ENCODE measurements at regions not wholly inside any gene's neighbourhood (a gene's known extent, or its start where the extent isn't known, plus 50 kb on each side); places are given as distances from the start of the nearest gene placed in this dataset.

DNA sequence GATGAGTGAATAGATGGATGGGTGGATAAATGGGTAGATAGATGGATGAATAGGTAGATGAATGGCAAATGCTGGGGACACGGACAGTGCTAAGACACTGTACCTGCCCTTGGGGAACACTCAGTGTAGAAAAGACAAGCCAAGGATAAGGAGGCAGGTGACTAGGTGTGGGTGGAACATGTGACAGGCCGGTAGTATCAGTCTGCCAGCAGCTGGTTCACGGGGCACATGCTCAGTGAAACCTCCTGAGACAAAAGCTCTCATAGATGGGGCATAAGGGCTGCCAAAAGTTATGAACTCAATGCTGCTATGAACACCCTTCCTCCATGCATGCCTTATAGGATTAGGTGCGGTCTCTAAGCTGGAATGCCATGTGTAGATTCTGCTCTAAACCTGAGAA, 71.0 kb downstream of the C5orf15 start:
- CTCF ChIA-PET, result no interaction called here
- TF ChIP-seq, protein P1, sequence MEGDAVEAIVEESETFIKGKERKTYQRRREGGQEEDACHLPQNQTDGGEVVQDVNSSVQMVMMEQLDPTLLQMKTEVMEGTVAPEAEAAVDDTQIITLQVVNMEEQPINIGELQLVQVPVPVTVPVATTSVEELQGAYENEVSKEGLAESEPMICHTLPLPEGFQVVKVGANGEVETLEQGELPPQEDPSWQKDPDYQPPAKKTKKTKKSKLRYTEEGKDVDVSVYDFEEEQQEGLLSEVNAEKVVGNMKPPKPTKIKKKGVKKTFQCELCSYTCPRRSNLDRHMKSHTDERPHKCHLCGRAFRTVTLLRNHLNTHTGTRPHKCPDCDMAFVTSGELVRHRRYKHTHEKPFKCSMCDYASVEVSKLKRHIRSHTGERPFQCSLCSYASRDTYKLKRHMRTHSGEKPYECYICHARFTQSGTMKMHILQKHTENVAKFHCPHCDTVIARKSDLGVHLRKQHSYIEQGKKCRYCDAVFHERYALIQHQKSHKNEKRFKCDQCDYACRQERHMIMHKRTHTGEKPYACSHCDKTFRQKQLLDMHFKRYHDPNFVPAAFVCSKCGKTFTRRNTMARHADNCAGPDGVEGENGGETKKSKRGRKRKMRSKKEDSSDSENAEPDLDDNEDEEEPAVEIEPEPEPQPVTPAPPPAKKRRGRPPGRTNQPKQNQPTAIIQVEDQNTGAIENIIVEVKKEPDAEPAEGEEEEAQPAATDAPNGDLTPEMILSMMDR (IDR thresholded peaks at IDR 0.05), result no peak

GRCh38 chr5:133896873-133897272, 71.6 kb downstream of the C5orf15 start:
- CTCF ChIA-PET, result no interaction called here
- Mint-ChIP-seq H3K4me3 (no peak overlapping the region), H3K36me3 (ENCODE audit: low read depth) (no peaks in the 10 kb centered on the region), H3K27ac (no peak overlapping the region), H3K4me1 (ENCODE audit: low read depth) (no peaks in the 10 kb centered on the region), H3K9me3 (no peaks in the 10 kb centered on the region), H3K27me3 (no peaks in the 10 kb centered on the region)
- DNase-seq (no peak), ATAC-seq (ENCODE audit: poor library complexity) (no peak)
- intact Hi-C loops (cut with DNase I, micrococcal nuclease), result no loop called here
- Histone ChIP-seq H3K4me1 (ENCODE audit: insufficient read depth, low read length) (no peaks in the 10 kb centered on the region), H3K27ac (ENCODE audit: low read depth in 1 of 2, low read length in 2 of 2) (no peak overlapping the region), H3K4me3 (ENCODE audit: low read length) (no peak overlapping the region), H3K27me3 (ENCODE audit: control insufficient read depth in 1 of 2, insufficient read depth in 2 of 2, low read length in 2 of 2) (no peaks in the 10 kb centered on the region), H3K9me3 (ENCODE audit: control insufficient read depth in 1 of 2, insufficient read depth in 1 of 2, low read length in 2 of 2) (no peaks in the 10 kb centered on the region), H3K36me3 (ENCODE audit: insufficient read depth, low read length) (no peaks in the 10 kb centered on the region)
- POLR2A ChIA-PET, result no interaction called here
- TF ChIP-seq, protein P1 (IDR thresholded peaks at IDR 0.05), result no peak

More for the DNA sequence above, 71.0 kb downstream of the C5orf15 start:
- H3K9me3 Mint-ChIP-seq, result no peaks in the 10 kb centered on the region
- POLR2A ChIA-PET, result no interaction called here
- H3K4me1 Mint-ChIP-seq (ENCODE audit: low read depth), result no peaks in the 10 kb centered on the region
- intact Hi-C loops (cut with DNase I, micrococcal nuclease), result no loop called here
- DNase-seq (no peak), ATAC-seq (ENCODE audit: poor library complexity) (no peak)
- Histone ChIP-seq H3K9me3 (ENCODE audit: control insufficient read depth in 1 of 2, insufficient read depth in 1 of 2, low read length in 2 of 2) (no peaks in the 10 kb centered on the region), H3K36me3 (ENCODE audit: insufficient read depth, low read length) (no peaks in the 10 kb centered on the region), H3K4me1 (ENCODE audit: insufficient read depth, low read length) (no peaks in the 10 kb centered on the region), H3K4me3 (ENCODE audit: low read length) (no peak overlapping the region), H3K27ac (ENCODE audit: low read depth in 1 of 2, low read length in 2 of 2) (no peak overlapping the region), H3K27me3 (ENCODE audit: control insufficient read depth in 1 of 2, insufficient read depth in 2 of 2, low read length in 2 of 2) (no peaks in the 10 kb centered on the region)
- no peaks in the 10 kb centered on the region for H3K27me3 Mint-ChIP-seq
- H3K4me3 Mint-ChIP-seq, result no peak overlapping the region
- H3K27ac Mint-ChIP-seq, result no peak overlapping the region
- no peaks in the 10 kb centered on the region for H3K36me3 Mint-ChIP-seq (ENCODE audit: low read depth)

DNA sequence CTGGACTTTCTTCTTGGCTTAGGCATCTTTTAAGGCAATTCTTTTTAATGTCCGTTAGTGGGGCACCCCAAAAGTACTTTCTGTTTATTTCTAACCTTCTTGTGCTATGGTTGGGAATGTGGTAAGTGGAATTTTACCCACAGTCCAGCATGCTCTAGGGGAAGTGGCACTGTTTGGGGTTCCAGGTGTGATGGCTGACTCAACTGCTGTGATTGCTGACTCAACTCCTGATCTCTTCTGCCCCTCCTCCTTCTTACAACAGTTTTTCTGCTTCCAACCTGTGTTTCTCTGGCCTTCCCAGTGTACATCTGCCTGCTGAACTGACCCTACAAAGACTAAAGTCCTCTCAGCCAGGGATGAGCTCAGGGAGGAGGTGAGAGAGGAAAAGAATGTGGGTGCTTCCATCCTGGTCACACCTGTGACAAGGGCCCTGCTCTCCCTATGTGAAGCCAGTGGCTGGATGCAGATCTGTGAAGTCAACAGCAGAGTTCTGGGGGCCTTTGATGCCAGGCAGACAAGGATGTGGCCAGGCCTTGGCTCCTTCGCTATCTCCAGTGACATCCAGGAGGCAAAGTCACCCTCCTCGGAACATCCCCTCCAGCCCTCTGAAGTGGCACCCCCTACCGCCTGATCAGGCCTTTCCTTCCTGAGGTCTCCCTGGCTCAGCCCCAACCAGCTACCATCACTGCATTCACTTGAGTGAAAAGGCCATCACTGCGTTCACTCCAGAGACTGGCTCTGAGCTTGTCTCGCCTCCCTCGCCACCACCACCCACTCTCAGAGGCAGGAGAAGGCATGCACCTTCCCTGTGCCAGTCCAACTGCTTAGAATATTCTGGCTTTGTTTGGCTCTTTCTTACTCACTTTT, 72.2 kb downstream of the C5orf15 start:
- ChIA-PET CTCF (no interaction called here), POLR2A (no interaction called here)
- Mint-ChIP-seq H3K27ac (no peak overlapping the region), H3K4me3 (no peak overlapping the region), H3K27me3 (no peaks in the 10 kb centered on the region), H3K9me3 (no peaks in the 10 kb centered on the region), H3K36me3 (ENCODE audit: low read depth) (no peaks in the 10 kb centered on the region), H3K4me1 (ENCODE audit: low read depth) (no peaks in the 10 kb centered on the region)
- no peak overlapping the region for H3K4me3 ChIP-seq (ENCODE audit: low read length)
- no peaks in the 10 kb centered on the region for H3K27me3 ChIP-seq (ENCODE audit: control insufficient read depth in 1 of 2, insufficient read depth in 2 of 2, low read length in 2 of 2)
- TF ChIP-seq, protein P1 (IDR thresholded peaks at IDR 0.05), result no peak
- H3K36me3 ChIP-seq (ENCODE audit: insufficient read depth, low read length), result no peaks in the 10 kb centered on the region
- no peaks in the 10 kb centered on the region for H3K4me1 ChIP-seq (ENCODE audit: insufficient read depth, low read length)
- H3K27ac ChIP-seq (ENCODE audit: low read depth in 1 of 2, low read length in 2 of 2), result no peak overlapping the region
- ATAC-seq (ENCODE audit: poor library complexity) (no peak), DNase-seq (no peak)
- intact Hi-C loops (cut with DNase I, micrococcal nuclease), result no loop called here
- H3K9me3 ChIP-seq (ENCODE audit: control insufficient read depth in 1 of 2, insufficient read depth in 1 of 2, low read length in 2 of 2), result no peaks in the 10 kb centered on the region
